K562 (cell line): ENCODE measurements at regions not wholly inside any gene's neighbourhood (a gene's known extent, or its start where the extent isn't known, plus 50 kb on each side); places are given as distances from the start of the nearest gene placed in this dataset.

Experiments used
- ATAC-seq: fragments of 200-7000 bp; cut with Tn5 transposase; 3 replicates; pipeline ENCODE4 v1.9.1; 2020; ENCODE audit warnings: moderate library complexity
- BruUV-seq: library from RNA; stranded (reverse); fragments of 400-500 nt; replicated peaks from 2 replicates; lab custom pipeline; 2021; lab: Mats Ljungman, UMichigan
- CTCF ChIA-PET: fragments of 300-600 bp; formaldehyde crosslinking; extraction: SDS; loops from one replicate; lab custom pipeline; 2021; ENCODE audit warnings: low intra/inter-chr PET ratio; lab: Yijun Ruan, JAX
- POLR2A ChIA-PET: fragments of 300-600, 350-650 bp; sonication (Branson Sonifier 250); formaldehyde crosslinking; extraction: SDS; loops from one replicate; lab custom pipeline; 2021; ENCODE audit warnings: antibody characterized with exemption, inconsistent platforms; lab: Yijun Ruan, JAX
- DNase-seq, 4 experiments: peaks; one replicate each; pipeline versions ENCODE4 v3.0.0 to v3.0.0-alpha.2; 2011 to 2018; ENCODE audit warnings: low spot score in 3 of 4, mixed read lengths in 3 of 4; ENCODE audit errors: extremely low read depth in 1 of 4
- FAIRE-seq: peaks from 2 replicates; lab custom pipeline; 2011; peaks lifted over from hg19 to GRCh38; lab: Jason Lieb, UNC
- H2AFZ ChIP-seq: 2 replicates; pipeline ENCODE4 v1.6.0; 2011; ENCODE audit warnings: low read depth, low read length, control low read depth, inconsistent platforms
- H3K27ac ChIP-seq: fragments of 200-600 bp; 3 replicates; pipeline ENCODE4 v1.8.0; 2011; ENCODE audit warnings: low read depth, mild to moderate bottlenecking, control low read depth, inconsistent platforms, low read length, moderate library complexity, mixed read lengths; ENCODE audit errors: extremely low read depth
- H3K27me3 ChIP-seq, 2 experiments: fragments of 300-600 bp in 1 of 2; 2 replicates in 1 of 2; 3 replicates in 1 of 2; pipeline versions ENCODE4 v1.6.0 to v1.8.0; 2011; ENCODE audit warnings: inconsistent platforms in 2 of 2, low read length in 2 of 2, mild to moderate bottlenecking in 1 of 2, mixed read lengths in 1 of 2, moderate library complexity in 1 of 2; ENCODE audit not compliant: control insufficient read depth in 2 of 2, insufficient read depth in 2 of 2
- H3K36me3 ChIP-seq: fragments of 300-600 bp; 3 replicates; pipeline ENCODE4 v1.8.0; 2011; ENCODE audit warnings: mild to moderate bottlenecking, low read length, inconsistent platforms; ENCODE audit not compliant: control insufficient read depth, insufficient read depth
- H3K4me1 ChIP-seq, 2 experiments: fragments of 200-600 bp in 1 of 2; replicated peaks in 1 of 2; 2 replicates in 1 of 2; 3 replicates in 1 of 2; pipeline versions ENCODE4 v1.5.1 to v1.8.0; 2011; ENCODE audit warnings: inconsistent platforms in 2 of 2, low read length in 2 of 2, mild to moderate bottlenecking in 1 of 2, mixed read lengths in 1 of 2, moderate library complexity in 1 of 2; ENCODE audit not compliant: control insufficient read depth in 2 of 2, insufficient read depth in 2 of 2
- H3K4me2 ChIP-seq: 2 replicates; pipeline ENCODE4 v1.6.1; 2011; ENCODE audit warnings: low read length, control low read depth, inconsistent platforms, mixed read lengths; ENCODE audit not compliant: insufficient read depth
- H3K4me3 ChIP-seq: fragments of 200-600 bp; sonication (generic), shearing (Covaris generic); 2 replicates; pipeline ENCODE4 v1.5.1; 2016; ENCODE audit warnings: control low read depth, inconsistent platforms
- H3K79me2 ChIP-seq: fragments of 200-600 bp; 3 replicates; pipeline ENCODE4 v1.8.0; 2011; ENCODE audit warnings: low read length, inconsistent platforms; ENCODE audit not compliant: control insufficient read depth, insufficient read depth
- H3K9ac ChIP-seq, 2 experiments: 2 replicates each; pipeline versions ENCODE4 v1.6.0 to v1.6.1; 2011; ENCODE audit warnings: low read depth in 2 of 2, low read length in 2 of 2, control low read depth in 1 of 2, inconsistent platforms in 1 of 2, mild to moderate bottlenecking in 1 of 2, mixed read lengths in 1 of 2; ENCODE audit not compliant: insufficient read depth in 1 of 2
- H3K9me1 ChIP-seq: one replicate; pipeline ENCODE4 v1.6.0; 2011; ENCODE audit warnings: inconsistent platforms, mild to moderate bottlenecking, low read length, moderate library complexity; ENCODE audit not compliant: control insufficient read depth, insufficient read depth
- H3K9me3 ChIP-seq: replicated peaks from 2 replicates; pipeline ENCODE4 v1.5.1; 2011; ENCODE audit warnings: low read depth, low read length, inconsistent platforms; ENCODE audit not compliant: control insufficient read depth, insufficient read depth
- H4K20me1 ChIP-seq: replicated peaks from 2 replicates; pipeline ENCODE4 v1.6.1; 2011; ENCODE audit warnings: low read length, inconsistent platforms, mixed read lengths; ENCODE audit not compliant: control insufficient read depth, insufficient read depth
- ATF1 ChIP-seq, 2 experiments: fragments of 450-650 bp in 1 of 2; IDR thresholded peaks; 2 replicates each; pipeline ENCODE4 v1.6.1; 2016; ENCODE audit warnings: missing compliant biosample characterization in 1 of 2, missing genetic modification characterization in 1 of 2
- KLF13 ChIP-seq: fragments of 450-650 bp; IDR thresholded peaks from 2 replicates; pipeline ENCODE4 v1.6.1; 2016; ENCODE audit warnings: missing genetic modification characterization, low read depth, mild to moderate bottlenecking, missing compliant biosample characterization, moderate library complexity, borderline replicate concordance
- PCBP2 ChIP-seq: fragments of 200-400 bp; formaldehyde crosslinking; IDR thresholded peaks from 2 replicates; pipeline ENCODE4 v1.6.1; 2018; ENCODE audit warnings: low read length, low read depth, mild to moderate bottlenecking, moderate library complexity; ENCODE audit not compliant: poor library complexity, severe bottlenecking
- PPARD ChIP-seq: fragments of 250-450 bp; sonication (Bioruptor Pico); IDR thresholded peaks from 2 replicates; pipeline ENCODE4 v1.8.0; 2022; ENCODE audit warnings: inconsistent platforms, mild to moderate bottlenecking, moderate library complexity
- ZNF75A ChIP-seq: fragments of 450-650 bp; formaldehyde crosslinking; IDR thresholded peaks from 2 replicates; pipeline ENCODE4 v1.4.0; 2020; ENCODE audit warnings: mild to moderate bottlenecking
- WGBS: fragments of 100-300 bp; shearing (Covaris generic); methylation state at CpG from one replicate; pipeline ENCODE4 v1.1.6; 2016; ENCODE audit warnings: low coverage, mixed read lengths; ENCODE audit not compliant: insufficient coverage; ENCODE audit errors: missing lambda C conversion rate; 5-methylcytosine and 5-hydroxymethylcytosine counted together
- in situ Hi-C: fragments of 300-500 bp; cut with MboI; formaldehyde crosslinking; loops from 4 replicates; pipeline ENCODE4 v1.15.0; 2018; ENCODE audit warnings: inconsistent platforms, mixed read lengths
- intact Hi-C: fragments of 100-400 bp; cut with micrococcal nuclease; formaldehyde crosslinking; loops from 2 replicates; pipeline ENCODE4 v1.14.2; 2022

DNA sequence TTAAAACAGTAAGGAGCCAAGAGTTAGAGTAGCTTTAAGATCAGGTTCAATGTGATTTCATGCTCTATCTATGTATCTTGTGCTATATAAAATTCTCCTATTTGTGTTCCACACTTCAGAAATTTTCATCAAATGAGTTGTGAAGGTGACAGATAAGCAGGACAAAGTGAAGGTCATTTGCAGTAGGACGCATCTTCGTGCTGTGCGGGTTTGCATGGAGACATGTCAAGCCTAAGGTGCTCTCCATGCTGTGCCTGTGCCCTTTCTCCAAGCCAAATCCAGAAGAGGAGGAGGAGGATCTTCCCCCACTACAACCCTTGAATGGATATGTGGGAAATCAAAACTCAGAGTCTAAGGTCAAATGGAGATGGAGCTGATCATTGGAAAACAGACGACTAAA lies 147.3 kb upstream of the NEDD9 start:
- Histone ChIP-seq H3K36me3 (no peaks in the 10 kb centered on the region), H3K9me1 (no peaks in the 10 kb centered on the region), H3K4me3 (no peak overlapping the region), H4K20me1 (no peaks in the 10 kb centered on the region), H3K9me3 (no peaks in the 10 kb centered on the region), H3K79me2 (no peaks in the 10 kb centered on the region), H3K27me3 (peaks cover 0 to 22% of the 10 kb centered on the region in 2 experiments; a peak in 2 of 5 replicates), H3K4me1 (no peaks in the 10 kb centered on the region; a peak in 1 of 5 replicates), H3K27ac (no peak overlapping the region), H3K9ac (no peak overlapping the region), H2AFZ (no peak overlapping the region), H3K4me2 (no peak overlapping the region)
- BruUV-seq = no TSS peak
- FAIRE-seq (no peak), DNase-seq (no peak), ATAC-seq (no peak)
- POLR2A ChIA-PET = interaction anchor here (0.8 to 1.4 kb wide), 3 partner anchors 12 to 16 kb away, joined by 3 read pairs; no protein-coding TSS in a partner anchor
- WGBS = 0% methylated on average over 4 of the region's 4 CpGs
- CTCF ChIA-PET = no interaction called here
- no peak for TF ChIP-seq PPARD (CRISPR knock-in tag)
- no peak for TF ChIP-seq PCBP2
- no peak for TF ChIP-seq ATF1 (CRISPR knock-in tag; IDR thresholded peaks at IDR 0.05)
- TF ChIP-seq ATF1 (tag; IDR thresholded peaks at IDR 0.05) = no peak
- no peak for TF ChIP-seq ZNF75A
- intact Hi-C loops (no loop called here), in situ Hi-C loops (no loop called here)

GRCh38 chr6:11378639-11379038 lies 146.2 kb upstream of the NEDD9 start:
- Histone ChIP-seq H3K4me3 (no peak overlapping the region), H3K9me1 (no peaks in the 10 kb centered on the region), H3K4me2 (no peak overlapping the region), H3K9me3 (no peaks in the 10 kb centered on the region), H4K20me1 (no peaks in the 10 kb centered on the region), H3K4me1 (no peaks in the 10 kb centered on the region; a peak in 1 of 5 replicates), H2AFZ (no peak overlapping the region), H3K79me2 (no peaks in the 10 kb centered on the region), H3K27me3 (peaks cover 0 to 22% of the 10 kb centered on the region in 2 experiments; a peak in 2 of 5 replicates), H3K27ac (no peak overlapping the region), H3K9ac (no peak overlapping the region), H3K36me3 (no peaks in the 10 kb centered on the region)
- DNase-seq (no peak), FAIRE-seq (no peak), ATAC-seq (no peak)
- POLR2A ChIA-PET = interaction anchor here (0.6 to 0.7 kb wide), 2 partner anchors 18 to 87 kb away, joined by 3 read pairs; no protein-coding TSS in a partner anchor
- in situ Hi-C loops (no loop called here), intact Hi-C loops (no loop called here)
- CTCF ChIA-PET = no interaction called here
- no peak for TF ChIP-seq KLF13 (tag)
- 0% methylated on average over 4 of the region's 4 CpGs for WGBS
- no TSS peak for BruUV-seq
